ENCODE measurements at regions not wholly inside any gene's neighbourhood (a gene's known extent, or its start where the extent isn't known, plus 50 kb on each side); places are given as distances from the start of the nearest gene placed in this dataset.

DNA sequence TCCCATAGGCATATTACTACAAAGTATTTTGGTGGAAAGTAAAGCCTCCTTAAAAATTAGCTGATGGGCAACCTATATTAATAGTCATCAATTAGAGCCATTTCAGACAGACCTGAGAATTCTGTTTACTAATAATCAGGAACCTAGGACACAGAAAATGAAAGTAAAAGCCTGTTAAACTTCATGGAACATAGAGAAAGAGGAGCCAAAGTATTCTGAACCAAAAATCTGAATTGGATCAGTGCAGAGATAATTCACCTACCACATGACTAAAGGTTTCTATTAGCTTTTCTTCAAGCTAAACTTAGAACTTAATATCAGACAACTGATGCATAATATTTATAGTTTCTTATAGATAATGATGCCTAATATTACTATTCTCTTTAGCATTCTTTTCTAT, 204.5 kb upstream of the RHOBTB1 start:
- no peak overlapping the region for H3K4me3 ChIP-seq (ENCODE audit: low read depth, low read length, poor library complexity, severe bottlenecking)
- BruUV-seq (replicated peaks) = no TSS peak
- no peak overlapping the region for H3K27ac ChIP-seq (ENCODE audit: low read depth, low read length, poor library complexity, severe bottlenecking)
- H3K79me2 ChIP-seq (ENCODE audit: insufficient read depth, low read depth, low read length) = no peaks in the 10 kb centered on the region
- H3K4me1 ChIP-seq (ENCODE audit: insufficient read depth, low read length, poor library complexity, severe bottlenecking) = no peaks in the 10 kb centered on the region
- H3K9me2 ChIP-seq (ENCODE audit: insufficient read depth, low read length) = no peaks in the 10 kb centered on the region
- TF ChIP-seq CTCF (conservative IDR thresholded peaks at IDR 0.05; ENCODE audit: low read length) (no peak), EZH2phosphoT487 (IDR thresholded peaks at IDR 0.05; ENCODE audit: borderline replicate concordance, low read depth, low read length) (no peak)
- ChIA-PET POLR2A (no interaction called here), CTCF (ENCODE audit: unreplicated experiment) (no interaction called here)
- H4K20me1 ChIP-seq (ENCODE audit: insufficient read depth, low read length) = no peaks in the 10 kb centered on the region
- no peaks in the 10 kb centered on the region for H3K9me3 ChIP-seq (ENCODE audit: low read length)
- no peak overlapping the region for H2AFZ ChIP-seq (ENCODE audit: low read length)
- H3K4me2 ChIP-seq (ENCODE audit: low read length) = no peak overlapping the region
- DNase-seq (ENCODE audit: low spot score) = no peak
- intact Hi-C loops (cut with micrococcal nuclease; ENCODE audit: unreplicated experiment) = loop anchor here (10.0 kb wide), 1 partner anchor 334 kb away; no protein-coding TSS in a partner anchor
- no peaks in the 10 kb centered on the region for H3K36me3 ChIP-seq (ENCODE audit: insufficient read depth, low read length)

DNA sequence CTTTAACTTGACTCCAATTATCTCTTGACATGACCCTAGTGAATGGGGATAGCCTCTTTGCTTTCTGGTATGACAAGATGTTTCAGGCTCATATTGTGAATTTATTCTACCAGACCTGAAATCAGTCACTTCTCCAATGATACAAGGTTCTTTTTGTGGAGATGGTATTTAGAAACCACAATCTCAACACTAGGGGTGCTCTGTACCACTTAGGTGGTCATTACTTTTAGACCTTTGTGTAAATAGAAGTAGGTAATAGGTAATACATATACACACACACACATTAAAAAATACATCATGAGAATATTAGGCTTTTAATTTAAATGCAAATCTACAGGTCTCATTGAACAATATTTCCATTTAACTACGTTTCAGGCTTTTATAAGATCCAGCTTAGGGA, 199.0 kb upstream of the RHOBTB1 start:
- Histone ChIP-seq H3K9me3 (ENCODE audit: low read length) (no peaks in the 10 kb centered on the region), H3K4me3 (ENCODE audit: low read depth, low read length, poor library complexity, severe bottlenecking) (no peak overlapping the region), H4K20me1 (ENCODE audit: insufficient read depth, low read length) (no peaks in the 10 kb centered on the region), H3K79me2 (ENCODE audit: insufficient read depth, low read depth, low read length) (no peaks in the 10 kb centered on the region), H3K27ac (ENCODE audit: low read depth, low read length, poor library complexity, severe bottlenecking) (no peak overlapping the region), H3K36me3 (ENCODE audit: insufficient read depth, low read length) (no peaks in the 10 kb centered on the region), H2AFZ (ENCODE audit: low read length) (no peak overlapping the region), H3K4me2 (ENCODE audit: low read length) (no peak overlapping the region), H3K4me1 (ENCODE audit: insufficient read depth, low read length, poor library complexity, severe bottlenecking) (no peaks in the 10 kb centered on the region), H3K9me2 (ENCODE audit: insufficient read depth, low read length) (no peaks in the 10 kb centered on the region)
- POLR2A ChIA-PET = no interaction called here
- CTCF ChIA-PET (ENCODE audit: unreplicated experiment) = no interaction called here
- TF ChIP-seq CTCF (conservative IDR thresholded peaks at IDR 0.05; ENCODE audit: low read length) (peak; percentile 59), EZH2phosphoT487 (IDR thresholded peaks at IDR 0.05; ENCODE audit: borderline replicate concordance, low read depth, low read length) (no peak)
- no peak for DNase-seq (ENCODE audit: low spot score)
- intact Hi-C loops (cut with micrococcal nuclease; ENCODE audit: unreplicated experiment) = loop anchor here (10.0 kb wide), 1 partner anchor 328 kb away; no protein-coding TSS in a partner anchor
- BruUV-seq (replicated peaks) = no TSS peak

GRCh38 chr10:61140765-61141392, 196.9 kb upstream of the RHOBTB1 start:
- H3K79me2 ChIP-seq (ENCODE audit: insufficient read depth, low read depth, low read length) = no peaks in the 10 kb centered on the region
- intact Hi-C loops (cut with micrococcal nuclease; ENCODE audit: unreplicated experiment) = loop anchor here (10.0 kb wide), 1 partner anchor 326 kb away; no protein-coding TSS in a partner anchor
- TF ChIP-seq CTCF (conservative IDR thresholded peaks at IDR 0.05; ENCODE audit: low read length) (peak; percentile 82), EZH2phosphoT487 (IDR thresholded peaks at IDR 0.05; ENCODE audit: borderline replicate concordance, low read depth, low read length) (no peak)
- no peaks in the 10 kb centered on the region for H4K20me1 ChIP-seq (ENCODE audit: insufficient read depth, low read length)
- ChIA-PET CTCF (ENCODE audit: unreplicated experiment) (no interaction called here), POLR2A (interaction anchor here (0.7 kb wide), 1 partner anchor 222 kb away, joined by 5 read pairs; no protein-coding TSS in a partner anchor)
- no peak overlapping the region for H3K27ac ChIP-seq (ENCODE audit: low read depth, low read length, poor library complexity, severe bottlenecking)
- peak; percentile 41 for DNase-seq (ENCODE audit: low spot score)
- H3K4me2 ChIP-seq (ENCODE audit: low read length) = no peak overlapping the region
- H3K36me3 ChIP-seq (ENCODE audit: insufficient read depth, low read length) = no peaks in the 10 kb centered on the region
- no peaks in the 10 kb centered on the region for H3K9me3 ChIP-seq (ENCODE audit: low read length)
- no peak overlapping the region for H3K4me3 ChIP-seq (ENCODE audit: low read depth, low read length, poor library complexity, severe bottlenecking)
- no peaks in the 10 kb centered on the region for H3K9me2 ChIP-seq (ENCODE audit: insufficient read depth, low read length)
- H2AFZ ChIP-seq (ENCODE audit: low read length) = no peak overlapping the region
- no TSS peak for BruUV-seq (replicated peaks)
- peaks cover 4% of the 10 kb centered on the region for H3K4me1 ChIP-seq (ENCODE audit: insufficient read depth, low read length, poor library complexity, severe bottlenecking)

Measured in OCI-LY7 (cell line).